ENCODE measurements at regions not wholly inside any gene's neighbourhood (a gene's known extent, or its start where the extent isn't known, plus 50 kb on each side); places are given as distances from the start of the nearest gene placed in this dataset.

GRCh38 chr6:167719920-167720319 lies 106.8 kb upstream of the AFDN start:
- TF ChIP-seq POLR2A (IDR thresholded peaks at IDR 0.05) (no peak), CTCF (IDR thresholded peaks at IDR 0.05) (no peak)

Data from adrenal gland (tissue), 5 donors.